ENCODE measurements at regions not wholly inside any gene's neighbourhood (a gene's known extent, or its start where the extent isn't known, plus 50 kb on each side); places are given as distances from the start of the nearest gene placed in this dataset.

GRCh38 chr13:44307844-44308243 is 65.8 kb upstream of the SERP2 start:
- Histone ChIP-seq H3K36me3 (no peaks in the 10 kb centered on the region), H3K4me1 (peaks cover 18% of the 10 kb centered on the region), H3K27ac (no peak overlapping the region), H3K27me3 (no peaks in the 10 kb centered on the region), H3K4me3 (no peak overlapping the region), H3K9me3 (no peaks in the 10 kb centered on the region)
- no peak for TF ChIP-seq CTCF (IDR thresholded peaks at IDR 0.05)
- DNase-seq, result no peak
- ATAC-seq, result no peak
- intact Hi-C loops (cut with DNase I), result no loop called here

- Histone ChIP-seq H3K9me3 (no peaks in the 10 kb centered on the region), H3K4me3 (no peak overlapping the region), H3K27me3 (no peaks in the 10 kb centered on the region), H3K4me1 (peaks cover 18% of the 10 kb centered on the region), H3K27ac (no peak overlapping the region), H3K36me3 (no peaks in the 10 kb centered on the region)
- DNase-seq, result no peak
- ATAC-seq, result no peak
- TF ChIP-seq CTCF (IDR thresholded peaks at IDR 0.05), result no peak
- intact Hi-C loops (cut with DNase I), result no loop called here
Measured at GRCh38 chr13:44308352-44308751, 65.3 kb upstream of the SERP2 start.

GRCh38 chr13:44309794-44310757 is 63.5 kb upstream of the SERP2 start:
- H3K27ac ChIP-seq, result no peak overlapping the region
- intact Hi-C loops (cut with DNase I), result no loop called here
- no peaks in the 10 kb centered on the region for H3K9me3 ChIP-seq
- no peak for TF ChIP-seq CTCF (IDR thresholded peaks at IDR 0.05)
- ATAC-seq, result no peak
- no peaks in the 10 kb centered on the region for H3K27me3 ChIP-seq
- no peak overlapping the region for H3K4me3 ChIP-seq
- no peak for DNase-seq
- no peaks in the 10 kb centered on the region for H3K36me3 ChIP-seq
- H3K4me1 ChIP-seq, result peaks cover 14% of the 10 kb centered on the region

- TF ChIP-seq CTCF (IDR thresholded peaks at IDR 0.05), result no peak
- H3K27me3 ChIP-seq, result no peaks in the 10 kb centered on the region
- H3K27ac ChIP-seq, result no peak overlapping the region
- no peaks in the 10 kb centered on the region for H3K36me3 ChIP-seq
- H3K9me3 ChIP-seq, result no peaks in the 10 kb centered on the region
- intact Hi-C loops (cut with DNase I), result no loop called here
- peak; percentile 83 for ATAC-seq
- peaks cover 10% of the 10 kb centered on the region for H3K4me1 ChIP-seq
- DNase-seq, result peak; percentile 70
- H3K4me3 ChIP-seq, result no peak overlapping the region
Measured at GRCh38 chr13:44311011-44311780, 62.4 kb upstream of the SERP2 start.

GRCh38 chr13:44312131-44312530 is 61.5 kb upstream of the SERP2 start:
- TF ChIP-seq CTCF (IDR thresholded peaks at IDR 0.05), result no peak
- intact Hi-C loops (cut with DNase I), result no loop called here
- Histone ChIP-seq H3K9me3 (no peaks in the 10 kb centered on the region), H3K27me3 (no peaks in the 10 kb centered on the region), H3K27ac (no peak overlapping the region), H3K4me3 (no peak overlapping the region), H3K4me1 (peaks cover 3% of the 10 kb centered on the region), H3K36me3 (no peaks in the 10 kb centered on the region)
- ATAC-seq, result no peak
- DNase-seq, result no peak

Data from upper lobe of right lung (tissue), 1 donor.